MCF 10A (cell line): ENCODE measurements at regions not wholly inside any gene's neighbourhood (a gene's known extent, or its start where the extent isn't known, plus 50 kb on each side); places are given as distances from the start of the nearest gene placed in this dataset.

ENCODE experiments used
- BruUV-seq: library from RNA; stranded (reverse); fragments of 400-500 nt; replicated peaks from 2 replicates; lab custom pipeline; 2021; lab: Mats Ljungman, UMichigan
- CTCF ChIA-PET: fragments of 300-600 bp; sonication (Branson Sonifier 250); formaldehyde crosslinking; extraction: SDS; loops from one replicate; lab custom pipeline; 2021; ENCODE audit warnings: antibody characterized with exemption, inconsistent platforms; lab: Yijun Ruan, JAX
- POLR2A ChIA-PET: fragments of 300-600, 350-650 bp; sonication (Branson Sonifier 250); formaldehyde crosslinking; extraction: SDS; loops from one replicate; lab custom pipeline; 2020; ENCODE audit warnings: antibody characterized with exemption, inconsistent platforms; lab: Yijun Ruan, JAX
- DNase-seq: peaks from one replicate; pipeline ENCODE4 v3.0.0-alpha.2; 2018; ENCODE audit not compliant: unreplicated experiment
- H3K27ac Mint-ChIP-seq: one replicate; pipeline ENCODE4 v1.8.0; 2022; ENCODE audit warnings: mild to moderate bottlenecking, low read depth, mixed read lengths; ENCODE audit not compliant: unreplicated experiment
- H3K27me3 Mint-ChIP-seq: one replicate; pipeline ENCODE4 v1.8.0; 2022; ENCODE audit warnings: mixed read lengths; ENCODE audit not compliant: insufficient read depth, unreplicated experiment
- H3K36me3 Mint-ChIP-seq: one replicate; pipeline ENCODE4 v1.8.0; 2022; ENCODE audit warnings: mild to moderate bottlenecking, moderate library complexity, mixed read lengths; ENCODE audit not compliant: insufficient read depth, unreplicated experiment
- H3K4me1 Mint-ChIP-seq: one replicate; pipeline ENCODE4 v1.8.0; 2022; ENCODE audit warnings: mixed read lengths; ENCODE audit not compliant: insufficient read depth, unreplicated experiment
- H3K4me3 Mint-ChIP-seq: one replicate; pipeline ENCODE4 v1.8.0; 2022; ENCODE audit warnings: mild to moderate bottlenecking, moderate library complexity, mixed read lengths; ENCODE audit not compliant: unreplicated experiment
- H3K9me3 Mint-ChIP-seq: one replicate; pipeline ENCODE4 v1.8.0; 2022; ENCODE audit warnings: mixed read lengths; ENCODE audit not compliant: unreplicated experiment
- intact Hi-C: fragments of 100-400 bp; cut with micrococcal nuclease; formaldehyde crosslinking; loops from 2 replicates; pipeline ENCODE4 v1.14.1; 2022
- TF ChIP-seq, protein P1 (sequence below): fragments of 200-600 bp; IDR thresholded peaks from one replicate; pipeline ENCODE4 v1.8.0; 2022; ENCODE audit warnings: antibody characterized with exemption, mild to moderate bottlenecking; ENCODE audit not compliant: unreplicated experiment

GRCh38 chr10:81130014-81130413, 592.3 kb downstream of the SH2D4B start:
- Mint-ChIP-seq H3K4me1 (no peaks in the 10 kb centered on the region), H3K27ac (no peak overlapping the region), H3K9me3 (no peaks in the 10 kb centered on the region), H3K4me3 (no peak overlapping the region), H3K27me3 (peaks cover 98% of the 10 kb centered on the region), H3K36me3 (no peaks in the 10 kb centered on the region)
- intact Hi-C loops: no loop called here
- no TSS peak for BruUV-seq
- DNase-seq: no peak
- POLR2A ChIA-PET: interaction anchor here (0.6 kb wide), 1 partner anchor 49 kb away, joined by 4 read pairs; no protein-coding TSS in a partner anchor
- TF ChIP-seq, protein P1, sequence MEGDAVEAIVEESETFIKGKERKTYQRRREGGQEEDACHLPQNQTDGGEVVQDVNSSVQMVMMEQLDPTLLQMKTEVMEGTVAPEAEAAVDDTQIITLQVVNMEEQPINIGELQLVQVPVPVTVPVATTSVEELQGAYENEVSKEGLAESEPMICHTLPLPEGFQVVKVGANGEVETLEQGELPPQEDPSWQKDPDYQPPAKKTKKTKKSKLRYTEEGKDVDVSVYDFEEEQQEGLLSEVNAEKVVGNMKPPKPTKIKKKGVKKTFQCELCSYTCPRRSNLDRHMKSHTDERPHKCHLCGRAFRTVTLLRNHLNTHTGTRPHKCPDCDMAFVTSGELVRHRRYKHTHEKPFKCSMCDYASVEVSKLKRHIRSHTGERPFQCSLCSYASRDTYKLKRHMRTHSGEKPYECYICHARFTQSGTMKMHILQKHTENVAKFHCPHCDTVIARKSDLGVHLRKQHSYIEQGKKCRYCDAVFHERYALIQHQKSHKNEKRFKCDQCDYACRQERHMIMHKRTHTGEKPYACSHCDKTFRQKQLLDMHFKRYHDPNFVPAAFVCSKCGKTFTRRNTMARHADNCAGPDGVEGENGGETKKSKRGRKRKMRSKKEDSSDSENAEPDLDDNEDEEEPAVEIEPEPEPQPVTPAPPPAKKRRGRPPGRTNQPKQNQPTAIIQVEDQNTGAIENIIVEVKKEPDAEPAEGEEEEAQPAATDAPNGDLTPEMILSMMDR: no peak
- CTCF ChIA-PET: interaction anchor here (1.2 kb wide), 1 partner anchor 13 kb away, joined by 6 read pairs; no protein-coding TSS in a partner anchor

- H3K27me3 Mint-ChIP-seq: peaks cover 66% of the 10 kb centered on the region
- H3K36me3 Mint-ChIP-seq: no peaks in the 10 kb centered on the region
- CTCF ChIA-PET: no interaction called here
- TF ChIP-seq, protein P1: no peak
- no TSS peak for BruUV-seq
- DNase-seq: no peak
- POLR2A ChIA-PET: interaction anchor here (0.6 kb wide), 1 partner anchor 158 kb away, joined by 3 read pairs; no protein-coding TSS in a partner anchor
- H3K4me3 Mint-ChIP-seq: no peak overlapping the region
- intact Hi-C loops: no loop called here
- peaks cover 7% of the 10 kb centered on the region for H3K9me3 Mint-ChIP-seq
- no peaks in the 10 kb centered on the region for H3K4me1 Mint-ChIP-seq
- H3K27ac Mint-ChIP-seq: no peak overlapping the region
Observed at GRCh38 chr10:81135851-81136250, 598.1 kb downstream of the SH2D4B start.

- ChIA-PET POLR2A (interaction anchor here (0.6 kb wide), 1 partner anchor 158 kb away, joined by 3 read pairs; no protein-coding TSS in a partner anchor), CTCF (no interaction called here)
- no peak for DNase-seq
- TF ChIP-seq, protein P1: no peak
- H3K27ac Mint-ChIP-seq: no peak overlapping the region
- no peaks in the 10 kb centered on the region for H3K36me3 Mint-ChIP-seq
- peaks cover 7% of the 10 kb centered on the region for H3K9me3 Mint-ChIP-seq
- no peaks in the 10 kb centered on the region for H3K4me1 Mint-ChIP-seq
- no peak overlapping the region for H3K4me3 Mint-ChIP-seq
- H3K27me3 Mint-ChIP-seq: peaks cover 62% of the 10 kb centered on the region
- BruUV-seq: no TSS peak
- intact Hi-C loops: no loop called here
Observed at GRCh38 chr10:81136261-81136660, 598.6 kb downstream of the SH2D4B start.

- Mint-ChIP-seq H3K4me1 (no peaks in the 10 kb centered on the region), H3K9me3 (no peaks in the 10 kb centered on the region), H3K27me3 (peaks cover 78% of the 10 kb centered on the region), H3K36me3 (no peaks in the 10 kb centered on the region), H3K27ac (no peak overlapping the region), H3K4me3 (no peak overlapping the region)
- POLR2A ChIA-PET: no interaction called here
- BruUV-seq: no TSS peak
- CTCF ChIA-PET: no interaction called here
- TF ChIP-seq, protein P1: no peak
- intact Hi-C loops: no loop called here
- DNase-seq: no peak
Observed at GRCh38 chr10:81145975-81146374, 608.3 kb downstream of the SH2D4B start.
